GM23338 (cell line): ENCODE measurements at regions not wholly inside any gene's neighbourhood (a gene's known extent, or its start where the extent isn't known, plus 50 kb on each side); places are given as distances from the start of the nearest gene placed in this dataset.

ENCODE experiments used
- CREB1 ChIP-seq: fragments of 250-450 bp; sonication (Bioruptor Pico); IDR thresholded peaks from 2 replicates; pipeline ENCODE4 v1.5.0; 2020; ENCODE audit warnings: low read depth, mild to moderate bottlenecking, moderate library complexity
- JUNB ChIP-seq: IDR thresholded peaks from one replicate; pipeline ENCODE4 v1.6.1; 2016; ENCODE audit warnings: antibody characterized with exemption; ENCODE audit not compliant: unreplicated experiment
- NANOG ChIP-seq: IDR thresholded peaks from 2 replicates; pipeline ENCODE4 v1.6.1; 2016; ENCODE audit warnings: antibody characterized with exemption, borderline replicate concordance
- POLR2AphosphoS5 ChIP-seq: IDR thresholded peaks from 2 replicates; pipeline ENCODE4 v1.6.1; 2016; ENCODE audit warnings: antibody characterized with exemption, low read depth
- STAT1 ChIP-seq: IDR thresholded peaks from one replicate; pipeline ENCODE4 v1.6.1; 2016; ENCODE audit warnings: antibody characterized with exemption; ENCODE audit not compliant: unreplicated experiment
- ZNF331 ChIP-seq: fragments of 250-450 bp; sonication (Bioruptor Pico); IDR thresholded peaks from 2 replicates; pipeline ENCODE4 v1.5.0; 2020; ENCODE audit warnings: low read depth, mild to moderate bottlenecking, moderate library complexity
- TF ChIP-seq, protein P1 (sequence below): fragments of 250-450 bp; sonication (Bioruptor Pico); IDR thresholded peaks from 2 replicates; pipeline ENCODE4 v1.5.0; 2020; ENCODE audit warnings: mild to moderate bottlenecking, moderate library complexity
- TF ChIP-seq, protein P2 (sequence below): IDR thresholded peaks from 2 replicates; pipeline ENCODE4 v1.6.1; 2016; ENCODE audit warnings: antibody characterized with exemption
- TF ChIP-seq, protein P3 (sequence below), 2 experiments: fragments of 200-600 bp in 1 of 2; sonication (generic) in 1 of 2; conservative IDR thresholded peaks; 2 replicates each; pipeline versions ENCODE4 v1.5.1 to v1.6.1; 2016 to 2017; ENCODE audit warnings: antibody characterized with exemption in 2 of 2, low read depth in 2 of 2, mild to moderate bottlenecking in 2 of 2, moderate library complexity in 1 of 2
- TF ChIP-seq, protein P4 (sequence below): IDR thresholded peaks from one replicate; pipeline ENCODE4 v1.6.1; 2018; ENCODE audit warnings: antibody characterized with exemption; ENCODE audit not compliant: unreplicated experiment

DNA sequence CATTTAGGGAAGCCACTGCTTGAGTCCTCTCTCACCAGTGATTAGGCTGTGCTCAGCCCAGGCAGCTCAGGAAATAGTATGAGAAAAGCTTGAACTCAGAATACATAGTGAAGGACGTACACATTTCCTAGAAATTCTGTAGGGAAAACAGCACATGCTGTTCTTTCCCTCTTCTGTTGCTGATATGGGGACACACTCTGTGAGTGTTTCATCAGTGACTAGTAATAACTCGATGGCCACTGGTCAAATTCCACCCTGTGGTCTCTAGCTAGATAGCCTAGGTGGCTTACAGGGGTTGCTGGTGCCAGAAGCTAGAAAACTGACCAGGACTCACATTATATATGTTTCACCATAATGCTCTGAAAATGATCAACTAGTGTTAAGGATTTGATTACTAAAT lies 259.8 kb upstream of the SOX4 start (continued):
- TF ChIP-seq, protein P1, sequence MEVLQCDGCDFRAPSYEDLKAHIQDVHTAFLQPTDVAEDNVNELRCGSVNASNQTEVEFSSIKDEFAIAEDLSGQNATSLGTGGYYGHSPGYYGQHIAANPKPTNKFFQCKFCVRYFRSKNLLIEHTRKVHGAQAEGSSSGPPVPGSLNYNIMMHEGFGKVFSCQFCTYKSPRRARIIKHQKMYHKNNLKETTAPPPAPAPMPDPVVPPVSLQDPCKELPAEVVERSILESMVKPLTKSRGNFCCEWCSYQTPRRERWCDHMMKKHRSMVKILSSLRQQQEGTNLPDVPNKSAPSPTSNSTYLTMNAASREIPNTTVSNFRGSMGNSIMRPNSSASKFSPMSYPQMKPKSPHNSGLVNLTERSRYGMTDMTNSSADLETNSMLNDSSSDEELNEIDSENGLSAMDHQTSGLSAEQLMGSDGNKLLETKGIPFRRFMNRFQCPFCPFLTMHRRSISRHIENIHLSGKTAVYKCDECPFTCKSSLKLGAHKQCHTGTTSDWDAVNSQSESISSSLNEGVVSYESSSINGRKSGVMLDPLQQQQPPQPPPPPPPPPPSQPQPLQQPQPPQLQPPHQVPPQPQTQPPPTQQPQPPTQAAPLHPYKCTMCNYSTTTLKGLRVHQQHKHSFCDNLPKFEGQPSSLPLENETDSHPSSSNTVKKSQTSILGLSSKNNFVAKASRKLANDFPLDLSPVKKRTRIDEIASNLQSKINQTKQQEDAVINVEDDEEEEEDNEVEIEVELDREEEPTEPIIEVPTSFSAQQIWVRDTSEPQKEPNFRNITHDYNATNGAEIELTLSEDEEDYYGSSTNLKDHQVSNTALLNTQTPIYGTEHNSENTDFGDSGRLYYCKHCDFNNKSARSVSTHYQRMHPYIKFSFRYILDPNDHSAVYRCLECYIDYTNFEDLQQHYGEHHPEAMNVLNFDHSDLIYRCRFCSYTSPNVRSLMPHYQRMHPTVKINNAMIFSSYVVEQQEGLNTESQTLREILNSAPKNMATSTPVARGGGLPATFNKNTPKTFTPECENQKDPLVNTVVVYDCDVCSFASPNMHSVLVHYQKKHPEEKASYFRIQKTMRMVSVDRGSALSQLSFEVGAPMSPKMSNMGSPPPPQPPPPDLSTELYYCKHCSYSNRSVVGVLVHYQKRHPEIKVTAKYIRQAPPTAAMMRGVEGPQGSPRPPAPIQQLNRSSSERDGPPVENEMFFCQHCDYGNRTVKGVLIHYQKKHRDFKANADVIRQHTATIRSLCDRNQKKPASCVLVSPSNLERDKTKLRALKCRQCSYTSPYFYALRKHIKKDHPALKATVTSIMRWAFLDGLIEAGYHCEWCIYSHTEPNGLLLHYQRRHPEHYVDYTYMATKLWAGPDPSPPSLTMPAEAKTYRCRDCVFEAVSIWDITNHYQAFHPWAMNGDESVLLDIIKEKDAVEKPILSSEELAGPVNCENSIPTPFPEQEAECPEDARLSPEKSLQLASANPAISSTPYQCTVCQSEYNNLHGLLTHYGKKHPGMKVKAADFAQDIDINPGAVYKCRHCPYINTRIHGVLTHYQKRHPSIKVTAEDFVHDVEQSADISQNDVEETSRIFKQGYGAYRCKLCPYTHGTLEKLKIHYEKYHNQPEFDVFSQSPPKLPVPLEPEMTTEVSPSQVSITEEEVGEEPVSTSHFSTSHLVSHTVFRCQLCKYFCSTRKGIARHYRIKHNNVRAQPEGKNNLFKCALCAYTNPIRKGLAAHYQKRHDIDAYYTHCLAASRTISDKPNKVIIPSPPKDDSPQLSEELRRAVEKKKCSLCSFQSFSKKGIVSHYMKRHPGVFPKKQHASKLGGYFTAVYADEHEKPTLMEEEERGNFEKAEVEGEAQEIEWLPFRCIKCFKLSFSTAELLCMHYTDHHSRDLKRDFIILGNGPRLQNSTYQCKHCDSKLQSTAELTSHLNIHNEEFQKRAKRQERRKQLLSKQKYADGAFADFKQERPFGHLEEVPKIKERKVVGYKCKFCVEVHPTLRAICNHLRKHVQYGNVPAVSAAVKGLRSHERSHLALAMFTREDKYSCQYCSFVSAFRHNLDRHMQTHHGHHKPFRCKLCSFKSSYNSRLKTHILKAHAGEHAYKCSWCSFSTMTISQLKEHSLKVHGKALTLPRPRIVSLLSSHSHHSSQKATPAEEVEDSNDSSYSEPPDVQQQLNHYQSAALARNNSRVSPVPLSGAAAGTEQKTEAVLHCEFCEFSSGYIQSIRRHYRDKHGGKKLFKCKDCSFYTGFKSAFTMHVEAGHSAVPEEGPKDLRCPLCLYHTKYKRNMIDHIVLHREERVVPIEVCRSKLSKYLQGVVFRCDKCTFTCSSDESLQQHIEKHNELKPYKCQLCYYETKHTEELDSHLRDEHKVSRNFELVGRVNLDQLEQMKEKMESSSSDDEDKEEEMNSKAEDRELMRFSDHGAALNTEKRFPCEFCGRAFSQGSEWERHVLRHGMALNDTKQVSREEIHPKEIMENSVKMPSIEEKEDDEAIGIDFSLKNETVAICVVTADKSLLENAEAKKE (CRISPR knock-in tag): no peak
- TF ChIP-seq POLR2AphosphoS5 (no peak), NANOG (no peak), STAT1 (no peak), JUNB (no peak), CREB1 (no peak), ZNF331 (no peak)
- TF ChIP-seq, protein P2, sequence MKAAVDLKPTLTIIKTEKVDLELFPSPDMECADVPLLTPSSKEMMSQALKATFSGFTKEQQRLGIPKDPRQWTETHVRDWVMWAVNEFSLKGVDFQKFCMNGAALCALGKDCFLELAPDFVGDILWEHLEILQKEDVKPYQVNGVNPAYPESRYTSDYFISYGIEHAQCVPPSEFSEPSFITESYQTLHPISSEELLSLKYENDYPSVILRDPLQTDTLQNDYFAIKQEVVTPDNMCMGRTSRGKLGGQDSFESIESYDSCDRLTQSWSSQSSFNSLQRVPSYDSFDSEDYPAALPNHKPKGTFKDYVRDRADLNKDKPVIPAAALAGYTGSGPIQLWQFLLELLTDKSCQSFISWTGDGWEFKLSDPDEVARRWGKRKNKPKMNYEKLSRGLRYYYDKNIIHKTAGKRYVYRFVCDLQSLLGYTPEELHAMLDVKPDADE: no peak
- TF ChIP-seq, protein P3, sequence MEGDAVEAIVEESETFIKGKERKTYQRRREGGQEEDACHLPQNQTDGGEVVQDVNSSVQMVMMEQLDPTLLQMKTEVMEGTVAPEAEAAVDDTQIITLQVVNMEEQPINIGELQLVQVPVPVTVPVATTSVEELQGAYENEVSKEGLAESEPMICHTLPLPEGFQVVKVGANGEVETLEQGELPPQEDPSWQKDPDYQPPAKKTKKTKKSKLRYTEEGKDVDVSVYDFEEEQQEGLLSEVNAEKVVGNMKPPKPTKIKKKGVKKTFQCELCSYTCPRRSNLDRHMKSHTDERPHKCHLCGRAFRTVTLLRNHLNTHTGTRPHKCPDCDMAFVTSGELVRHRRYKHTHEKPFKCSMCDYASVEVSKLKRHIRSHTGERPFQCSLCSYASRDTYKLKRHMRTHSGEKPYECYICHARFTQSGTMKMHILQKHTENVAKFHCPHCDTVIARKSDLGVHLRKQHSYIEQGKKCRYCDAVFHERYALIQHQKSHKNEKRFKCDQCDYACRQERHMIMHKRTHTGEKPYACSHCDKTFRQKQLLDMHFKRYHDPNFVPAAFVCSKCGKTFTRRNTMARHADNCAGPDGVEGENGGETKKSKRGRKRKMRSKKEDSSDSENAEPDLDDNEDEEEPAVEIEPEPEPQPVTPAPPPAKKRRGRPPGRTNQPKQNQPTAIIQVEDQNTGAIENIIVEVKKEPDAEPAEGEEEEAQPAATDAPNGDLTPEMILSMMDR (conservative IDR thresholded peaks at IDR 0.05; ENCODE audit: low read depth in 2 of 2): no peak
- TF ChIP-seq, protein P4, sequence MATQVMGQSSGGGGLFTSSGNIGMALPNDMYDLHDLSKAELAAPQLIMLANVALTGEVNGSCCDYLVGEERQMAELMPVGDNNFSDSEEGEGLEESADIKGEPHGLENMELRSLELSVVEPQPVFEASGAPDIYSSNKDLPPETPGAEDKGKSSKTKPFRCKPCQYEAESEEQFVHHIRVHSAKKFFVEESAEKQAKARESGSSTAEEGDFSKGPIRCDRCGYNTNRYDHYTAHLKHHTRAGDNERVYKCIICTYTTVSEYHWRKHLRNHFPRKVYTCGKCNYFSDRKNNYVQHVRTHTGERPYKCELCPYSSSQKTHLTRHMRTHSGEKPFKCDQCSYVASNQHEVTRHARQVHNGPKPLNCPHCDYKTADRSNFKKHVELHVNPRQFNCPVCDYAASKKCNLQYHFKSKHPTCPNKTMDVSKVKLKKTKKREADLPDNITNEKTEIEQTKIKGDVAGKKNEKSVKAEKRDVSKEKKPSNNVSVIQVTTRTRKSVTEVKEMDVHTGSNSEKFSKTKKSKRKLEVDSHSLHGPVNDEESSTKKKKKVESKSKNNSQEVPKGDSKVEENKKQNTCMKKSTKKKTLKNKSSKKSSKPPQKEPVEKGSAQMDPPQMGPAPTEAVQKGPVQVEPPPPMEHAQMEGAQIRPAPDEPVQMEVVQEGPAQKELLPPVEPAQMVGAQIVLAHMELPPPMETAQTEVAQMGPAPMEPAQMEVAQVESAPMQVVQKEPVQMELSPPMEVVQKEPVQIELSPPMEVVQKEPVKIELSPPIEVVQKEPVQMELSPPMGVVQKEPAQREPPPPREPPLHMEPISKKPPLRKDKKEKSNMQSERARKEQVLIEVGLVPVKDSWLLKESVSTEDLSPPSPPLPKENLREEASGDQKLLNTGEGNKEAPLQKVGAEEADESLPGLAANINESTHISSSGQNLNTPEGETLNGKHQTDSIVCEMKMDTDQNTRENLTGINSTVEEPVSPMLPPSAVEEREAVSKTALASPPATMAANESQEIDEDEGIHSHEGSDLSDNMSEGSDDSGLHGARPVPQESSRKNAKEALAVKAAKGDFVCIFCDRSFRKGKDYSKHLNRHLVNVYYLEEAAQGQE: no peak
